CD14-positive monocyte (primary cell): ENCODE measurements at regions not wholly inside any gene's neighbourhood (a gene's known extent, or its start where the extent isn't known, plus 50 kb on each side); places are given as distances from the start of the nearest gene placed in this dataset.
A peak's percentile ranks its signal among the peaks of the same experiment; 100 is the strongest.

Experiments used
- DNase-seq, 3 donors: peaks; one replicate each; pipeline ENCODE4 v3.0.0-alpha.2; 2011 to 2022
- H2AFZ ChIP-seq: 2 replicates; pipeline ENCODE4 v1.6.0; 2012; ENCODE audit warnings: mild to moderate bottlenecking, low read depth, low read length, inconsistent platforms; ENCODE audit not compliant: insufficient read depth, poor library complexity, severe bottlenecking
- H3K27ac ChIP-seq, 2 donors: 1 replicate in 1 of 2; 2 replicates in 1 of 2; pipeline ENCODE4 v1.5.1; 2012 to 2013; ENCODE audit warnings: low read length in 2 of 2, control low read depth in 1 of 2, inconsistent platforms in 1 of 2, low read depth in 1 of 2, mild to moderate bottlenecking in 1 of 2
- H3K27me3 ChIP-seq, 2 donors: one replicate each; pipeline versions ENCODE4 v1.6.0 to v1.6.1; 2011 to 2013; ENCODE audit warnings: low read length in 2 of 2; ENCODE audit not compliant: control insufficient read depth in 2 of 2, insufficient read depth in 2 of 2
- H3K36me3 ChIP-seq, 2 donors: replicated peaks in 1 of 2; 1 replicate in 1 of 2; 2 replicates in 1 of 2; pipeline versions ENCODE4 v1.5.1 to v1.6.1; 2012 to 2013; ENCODE audit warnings: low read length in 2 of 2, control low read depth in 1 of 2, inconsistent platforms in 1 of 2, mild to moderate bottlenecking in 1 of 2; ENCODE audit not compliant: insufficient read depth in 2 of 2, control insufficient read depth in 1 of 2
- H3K4me1 ChIP-seq, 2 donors: 1 replicate in 1 of 2; 2 replicates in 1 of 2; pipeline versions ENCODE4 v1.5.1 to v1.6.1; 2012 to 2013; ENCODE audit warnings: low read length in 2 of 2, control low read depth in 1 of 2, inconsistent platforms in 1 of 2, mild to moderate bottlenecking in 1 of 2, moderate library complexity in 1 of 2; ENCODE audit not compliant: insufficient read depth in 2 of 2, control insufficient read depth in 1 of 2
- H3K4me2 ChIP-seq: replicated peaks from 2 replicates; pipeline ENCODE3; 2012; ENCODE audit warnings: low read length, moderate library complexity, mild to moderate bottlenecking; ENCODE audit not compliant: poor library complexity, severe bottlenecking; ENCODE audit errors: extremely low read depth
- H3K4me3 ChIP-seq, 3 experiments: fragments of 200-600 bp in 1 of 3; sonication (generic) in 1 of 3; replicated peaks in 1 of 3; 1 replicate in 2 of 3; 2 replicates in 1 of 3; pipeline ENCODE4 v1.5.1; 2011 to 2013; ENCODE audit warnings: low read length in 3 of 3, mild to moderate bottlenecking in 3 of 3, control low read depth in 2 of 3, low read depth in 2 of 3, inconsistent platforms in 1 of 3, moderate library complexity in 1 of 3
- H3K79me2 ChIP-seq: 2 replicates; pipeline ENCODE4 v1.6.0; 2012; ENCODE audit warnings: mild to moderate bottlenecking, control low read depth, inconsistent platforms, low read length, moderate library complexity; ENCODE audit not compliant: insufficient read depth
- H3K9ac ChIP-seq: 2 replicates; pipeline ENCODE4 v1.6.0; 2017; ENCODE audit warnings: low read length, mild to moderate bottlenecking; ENCODE audit not compliant: insufficient read depth, poor library complexity, severe bottlenecking
- H3K9me3 ChIP-seq, 2 donors: replicated peaks in 1 of 2; 1 replicate in 1 of 2; 2 replicates in 1 of 2; pipeline versions ENCODE4 v1.5.1 to v1.6.1; 2012 to 2013; ENCODE audit warnings: low read length in 2 of 2, control low read depth in 1 of 2; ENCODE audit not compliant: control insufficient read depth in 1 of 2, insufficient read depth in 1 of 2
- H4K20me1 ChIP-seq: 2 replicates; pipeline ENCODE4 v1.6.0; 2012; ENCODE audit warnings: mild to moderate bottlenecking, low read length, control low read depth, moderate library complexity; ENCODE audit not compliant: insufficient read depth
- H3K27ac Mint-ChIP-seq, 7 donors: one replicate each; pipeline ENCODE4 v1.8.0; 2020; ENCODE audit warnings: mild to moderate bottlenecking in 7 of 7, mixed read lengths in 7 of 7, moderate library complexity in 6 of 7, inconsistent platforms in 2 of 7
- H3K27me3 Mint-ChIP-seq, 3 donors: one replicate each; pipeline ENCODE4 v1.8.0; 2021 to 2022; ENCODE audit warnings: low read depth in 3 of 3, mild to moderate bottlenecking in 3 of 3, mixed read lengths in 3 of 3, moderate library complexity in 3 of 3, inconsistent platforms in 1 of 3
- H3K36me3 Mint-ChIP-seq, 2 donors: one replicate each; pipeline ENCODE4 v1.8.0; 2020; ENCODE audit warnings: mixed read lengths in 2 of 2, inconsistent platforms in 1 of 2, mild to moderate bottlenecking in 1 of 2
- H3K4me1 Mint-ChIP-seq: one replicate; pipeline ENCODE4 v1.8.0; 2020; ENCODE audit warnings: mild to moderate bottlenecking, mixed read lengths
- H3K4me3 Mint-ChIP-seq, 2 donors: one replicate each; pipeline ENCODE4 v1.8.0; 2020; ENCODE audit warnings: mild to moderate bottlenecking in 2 of 2, mixed read lengths in 2 of 2, moderate library complexity in 1 of 2
- H3K9me3 Mint-ChIP-seq, 7 donors: one replicate each; pipeline ENCODE4 v1.8.0; 2020 to 2022; ENCODE audit warnings: mixed read lengths in 7 of 7, mild to moderate bottlenecking in 6 of 7, moderate library complexity in 6 of 7, inconsistent platforms in 2 of 7
- CTCF ChIP-seq: fragments of 200-600 bp; IDR thresholded peaks from one replicate; pipeline ENCODE4 v1.8.0; 2022; ENCODE audit warnings: antibody characterized with exemption, mild to moderate bottlenecking
- WGBS: methylation state at CpG from one replicate; pipeline ENCODE4 v1.1.5; 2013; ENCODE audit warnings: missing lambda C conversion rate; ENCODE audit not compliant: insufficient coverage; 5-methylcytosine and 5-hydroxymethylcytosine counted together
- intact Hi-C, 2 donors: fragments of 100-400 bp; cut with micrococcal nuclease; formaldehyde crosslinking; loops; one replicate each; pipeline versions ENCODE4 v1.15.0 to v1.15.1; 2023

GRCh38 chr11:45024316-45024715 is 73.6 kb upstream of the TP53I11 start:
- TF ChIP-seq CTCF = no peak
- Histone ChIP-seq H3K27ac (no peak overlapping the region), H3K9me3 (no peaks in the 10 kb centered on the region), H3K27me3 (no peaks in the 10 kb centered on the region), H2AFZ (no peak overlapping the region), H3K9ac (no peak overlapping the region), H3K36me3 (no peaks in the 10 kb centered on the region), H3K4me3 (no peak overlapping the region), H3K79me2 (no peaks in the 10 kb centered on the region), H4K20me1 (no peaks in the 10 kb centered on the region), H3K4me2 (no peak overlapping the region), H3K4me1 (peaks cover 22 to 39% of the 10 kb centered on the region in 2 donors)
- DNase-seq = no peak
- Mint-ChIP-seq H3K4me1 (peaks cover 27% of the 10 kb centered on the region), H3K4me3 (no peak overlapping the region), H3K27me3 (peaks cover 3 to 5% (median 3%) of the 10 kb centered on the region in 3 donors), H3K9me3 (peaks cover 0 to 4% (median 0%) of the 10 kb centered on the region in 7 donors), H3K27ac (no peak overlapping the region), H3K36me3 (no peaks in the 10 kb centered on the region)
- intact Hi-C loops = no loop called here
- WGBS = 100% methylated on average over 1 of the region's 4 CpGs

GRCh38 chr11:45024846-45025588 is 74.3 kb upstream of the TP53I11 start:
- Histone ChIP-seq H2AFZ (no peak overlapping the region), H3K4me1 (peaks cover 22 to 39% of the 10 kb centered on the region in 2 donors), H4K20me1 (no peaks in the 10 kb centered on the region), H3K27me3 (no peaks in the 10 kb centered on the region), H3K9me3 (no peaks in the 10 kb centered on the region), H3K79me2 (no peaks in the 10 kb centered on the region), H3K27ac (no peak overlapping the region), H3K4me3 (no peak overlapping the region), H3K36me3 (no peaks in the 10 kb centered on the region), H3K4me2 (no peak overlapping the region), H3K9ac (no peak overlapping the region)
- DNase-seq = no peak
- intact Hi-C loops = no loop called here
- H3K36me3 Mint-ChIP-seq = no peaks in the 10 kb centered on the region
- TF ChIP-seq CTCF = no peak
- WGBS = 100% methylated on average over 1 of the region's 4 CpGs
- H3K4me1 Mint-ChIP-seq = peaks cover 27% of the 10 kb centered on the region
- H3K4me3 Mint-ChIP-seq = no peak overlapping the region
- H3K27ac Mint-ChIP-seq = peak overlapping the region in 1 of 7 donors; percentile 51
- H3K9me3 Mint-ChIP-seq = peaks cover 0 to 1% (median 0%) of the 10 kb centered on the region in 7 donors
- H3K27me3 Mint-ChIP-seq = peaks cover 3 to 5% (median 5%) of the 10 kb centered on the region in 3 donors
